Muscle of back (tissue), 3 donors: ENCODE measurements at regions not wholly inside any gene's neighbourhood (a gene's known extent, or its start where the extent isn't known, plus 50 kb on each side); places are given as distances from the start of the nearest gene placed in this dataset.
"Not testable (repeated sequence)": the region's sequence is repeated elsewhere in the genome, so short reads cannot be mapped to it uniquely, and the experiment has no call there.

ENCODE experiments used
- DNase-seq, 3 donors: peaks; one replicate each; pipeline versions ENCODE4 v3.0.0 to v3.0.0-alpha.2; 2013

DNA sequence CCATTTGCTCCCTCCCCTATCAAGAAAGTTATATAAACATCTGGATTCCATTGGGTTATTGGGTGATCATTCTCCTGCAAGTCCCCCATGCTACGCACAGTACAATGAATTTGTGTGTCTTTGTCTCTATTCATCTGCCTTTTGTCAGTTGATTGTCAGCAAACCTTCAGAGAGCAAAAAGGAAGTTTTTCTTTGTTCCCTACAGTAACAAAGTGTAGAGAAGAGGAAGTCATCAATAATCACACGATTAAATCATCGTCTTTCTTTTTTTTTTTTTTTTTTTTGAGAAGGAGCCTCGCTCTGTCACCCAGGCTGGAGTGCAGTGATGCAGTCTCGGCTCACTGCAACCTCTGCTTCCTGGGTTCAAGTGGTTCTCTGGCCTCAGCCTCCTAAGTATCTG is 239.2 kb downstream of the FAM43A start:
- not testable (repeated sequence) for DNase-seq

- no peak for DNase-seq
Observed at GRCh38 chr3:194925614-194926013, 239.9 kb downstream of the FAM43A start.

- DNase-seq: peak in 1 of 3 donors; percentile 52
Observed at GRCh38 chr3:194928227-194928626, 242.5 kb downstream of the FAM43A start.

DNA sequence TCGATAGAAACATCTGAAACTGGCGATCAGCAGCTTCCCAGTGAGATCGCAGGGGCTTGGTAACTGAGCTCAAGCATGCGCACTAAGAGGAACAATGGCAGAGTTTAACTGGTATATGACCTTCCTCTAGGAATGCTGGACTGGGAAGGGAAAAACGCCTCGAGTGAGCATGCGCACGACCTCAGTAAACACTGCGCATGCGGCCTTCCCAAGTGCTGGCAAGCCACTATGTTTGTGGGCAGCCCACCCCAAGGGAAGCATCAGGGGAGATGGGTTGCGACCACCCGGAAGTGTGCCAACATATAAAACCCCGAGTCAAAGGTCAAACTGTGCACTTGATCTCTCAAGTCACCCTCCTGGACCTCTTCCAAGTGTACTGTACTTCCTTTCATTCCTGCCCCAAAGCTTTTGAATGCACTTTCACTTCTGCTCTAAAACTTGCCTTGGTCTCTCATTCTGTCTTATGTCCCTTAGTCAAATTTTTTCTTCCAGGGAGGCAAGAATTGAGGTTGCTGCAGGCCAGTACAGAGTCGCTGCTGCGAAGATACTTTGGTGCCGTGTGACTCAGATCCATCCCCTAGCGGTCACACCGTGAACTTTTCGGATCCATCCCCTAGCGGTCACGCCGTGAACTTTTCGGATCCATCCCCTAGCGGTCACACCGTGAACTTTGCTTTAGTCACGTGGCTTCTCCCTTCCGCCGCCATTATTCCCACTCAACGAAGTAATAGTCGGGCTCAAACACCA is 243.3 kb downstream of the FAM43A start:
- DNase-seq: peak in 1 of 3 donors; percentile 65

GRCh38 chr3:194929578-194929960 is 243.9 kb downstream of the FAM43A start:
- no peak for DNase-seq

GRCh38 chr3:194930377-194931204 is 244.9 kb downstream of the FAM43A start:
- DNase-seq: peak; percentile 74 to 82 (median 74)

DNA sequence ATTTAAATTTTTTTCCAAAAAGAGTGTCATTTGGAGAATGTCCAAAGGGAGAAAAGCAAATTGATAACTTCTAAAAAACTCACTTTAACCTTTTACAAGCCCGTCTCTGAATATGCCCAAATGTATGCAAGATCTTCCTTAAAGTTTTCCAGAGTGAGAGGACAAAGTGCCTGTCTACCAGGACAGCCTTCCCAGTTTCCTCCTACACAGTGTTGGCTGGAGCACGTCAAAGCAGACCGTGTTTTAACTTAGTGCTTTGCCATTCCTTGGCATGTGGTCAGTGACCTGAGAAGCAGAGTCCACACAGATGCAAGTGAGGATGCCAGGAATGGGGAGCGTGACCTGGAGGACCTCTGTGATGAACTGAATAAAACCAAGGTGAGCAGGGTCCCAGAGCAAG is 245.7 kb downstream of the FAM43A start:
- DNase-seq: peak in 1 of 3 donors; percentile 61

GRCh38 chr3:194931865-194932264 is 246.2 kb downstream of the FAM43A start:
- no peak for DNase-seq

- DNase-seq: no peak
Observed at GRCh38 chr3:194933465-194933864, 247.8 kb downstream of the FAM43A start.

DNA sequence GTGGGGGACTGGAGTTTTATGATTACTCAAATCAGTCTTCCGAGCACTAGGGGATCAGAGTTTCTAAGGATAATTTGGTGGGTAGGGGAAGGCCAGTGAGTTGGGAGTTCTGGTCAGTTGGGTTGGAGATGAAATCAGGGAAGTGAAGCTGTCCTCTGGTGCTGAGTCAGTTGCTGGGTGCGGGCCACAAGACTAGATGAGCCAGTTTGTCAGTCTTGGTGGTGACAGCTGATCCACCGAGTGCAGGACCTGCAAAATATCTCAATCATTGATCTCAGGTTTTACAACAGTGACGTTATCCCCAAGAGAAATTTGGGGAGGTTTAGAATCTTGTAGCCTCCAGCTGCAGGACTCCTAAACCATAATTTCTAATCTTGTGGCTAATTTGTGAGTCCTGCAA is 249.4 kb downstream of the FAM43A start:
- no peak for DNase-seq

- DNase-seq: peak in 1 of 3 donors; percentile 52
Observed at GRCh38 chr3:194935632-194936470, 250.2 kb downstream of the FAM43A start.

DNA sequence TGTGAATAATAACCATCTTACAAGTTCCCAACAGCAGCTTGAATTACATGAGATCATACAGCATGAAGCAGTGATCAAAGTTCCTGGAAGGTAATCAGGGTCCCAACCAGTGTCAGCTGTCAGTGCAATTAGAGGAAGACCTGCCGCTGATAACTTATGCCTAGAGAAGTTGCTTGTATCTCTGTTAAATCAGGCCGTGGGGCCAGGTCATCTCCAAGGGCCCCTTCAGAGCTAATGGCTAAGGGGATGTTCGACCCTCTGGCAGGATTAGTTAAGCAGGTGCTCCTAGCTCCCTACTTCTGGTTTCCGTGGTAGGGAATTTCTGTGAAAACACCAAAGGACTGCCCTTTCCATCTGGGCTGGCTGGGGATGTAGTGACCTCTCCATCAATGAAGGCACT is 251.0 kb downstream of the FAM43A start:
- DNase-seq: no peak

GRCh38 chr3:194937144-194937543 is 251.5 kb downstream of the FAM43A start:
- no peak for DNase-seq

- no peak for DNase-seq
Observed at GRCh38 chr3:194937882-194938321, 252.2 kb downstream of the FAM43A start.

DNA sequence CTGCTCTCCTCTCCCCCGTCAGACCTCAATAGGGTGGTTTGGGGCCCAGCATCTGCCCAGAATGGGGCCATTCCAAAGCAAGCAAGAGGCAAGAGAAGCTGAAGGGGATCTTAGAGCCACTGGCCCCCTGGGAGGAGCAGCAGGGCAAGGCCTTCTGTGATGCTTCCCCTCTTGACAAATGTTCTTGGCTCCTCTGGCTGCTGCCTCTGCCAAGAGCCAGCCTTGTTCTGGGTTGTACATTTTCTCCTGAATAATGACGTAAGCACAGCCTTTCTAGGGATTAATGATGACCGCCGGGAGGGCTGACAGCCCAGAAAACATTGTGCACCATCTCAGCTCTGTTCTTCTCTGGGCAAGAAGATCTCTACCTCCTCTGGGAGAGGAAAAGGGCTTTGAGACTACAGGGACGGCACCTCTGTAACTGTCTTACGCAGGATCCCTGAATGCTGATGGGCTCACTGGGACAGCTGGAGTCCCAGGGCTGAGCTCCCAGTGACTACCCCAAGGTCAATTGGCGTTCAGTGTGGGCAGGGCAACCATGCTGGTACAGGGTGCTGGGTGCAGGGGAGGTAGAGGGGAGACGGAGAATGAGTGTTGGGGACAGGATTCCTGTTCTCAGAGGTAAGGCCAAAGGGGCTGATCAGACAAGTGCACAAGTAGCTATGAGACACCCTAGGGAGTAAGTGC is 253.3 kb downstream of the FAM43A start:
- DNase-seq: peak in 1 of 3 donors; percentile 61

- no peak for DNase-seq
Observed at GRCh38 chr3:194939532-194939909, 253.8 kb downstream of the FAM43A start.

DNA sequence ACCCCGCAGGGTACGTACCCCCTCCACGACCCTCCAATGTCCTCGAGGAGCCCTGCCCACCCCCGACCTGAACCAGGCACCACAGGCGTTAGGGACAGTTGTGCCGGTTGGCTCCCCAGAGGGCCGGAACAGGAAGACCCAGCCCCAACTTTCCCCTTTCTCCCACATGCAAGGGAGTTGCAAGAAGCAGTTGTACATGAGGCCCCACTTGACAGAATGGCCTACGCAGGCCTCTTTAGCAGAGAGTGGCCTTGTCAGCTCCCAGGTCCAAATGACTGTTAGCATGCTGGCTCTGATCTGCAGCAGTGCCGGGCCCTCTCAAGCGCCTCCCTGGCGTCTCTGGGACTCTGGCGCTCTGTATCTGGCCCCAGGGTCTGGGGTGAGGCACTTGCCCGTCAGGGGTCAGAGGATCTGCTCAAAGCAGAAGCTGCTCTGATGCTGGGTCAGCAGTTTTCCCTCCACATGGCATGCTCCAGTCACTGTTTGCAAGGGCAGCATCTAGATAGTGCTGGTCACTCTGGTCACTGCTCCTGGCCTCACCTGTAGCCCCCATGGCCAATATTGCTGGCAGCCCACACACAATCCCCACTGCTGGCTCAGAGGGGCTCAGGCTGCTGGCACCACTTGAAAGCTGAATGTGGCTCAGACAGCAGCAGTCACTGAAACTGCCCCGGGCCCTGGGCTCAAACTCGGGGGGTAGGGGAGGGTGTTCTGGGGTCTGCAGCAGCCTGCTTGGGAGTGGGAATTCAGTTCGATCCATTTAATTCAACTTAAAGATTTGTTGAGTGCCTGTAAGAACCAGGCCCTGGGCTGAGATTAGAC is 254.5 kb downstream of the FAM43A start:
- DNase-seq: no peak

- DNase-seq: no peak
Observed at GRCh38 chr3:194941360-194941955, 255.8 kb downstream of the FAM43A start.

DNA sequence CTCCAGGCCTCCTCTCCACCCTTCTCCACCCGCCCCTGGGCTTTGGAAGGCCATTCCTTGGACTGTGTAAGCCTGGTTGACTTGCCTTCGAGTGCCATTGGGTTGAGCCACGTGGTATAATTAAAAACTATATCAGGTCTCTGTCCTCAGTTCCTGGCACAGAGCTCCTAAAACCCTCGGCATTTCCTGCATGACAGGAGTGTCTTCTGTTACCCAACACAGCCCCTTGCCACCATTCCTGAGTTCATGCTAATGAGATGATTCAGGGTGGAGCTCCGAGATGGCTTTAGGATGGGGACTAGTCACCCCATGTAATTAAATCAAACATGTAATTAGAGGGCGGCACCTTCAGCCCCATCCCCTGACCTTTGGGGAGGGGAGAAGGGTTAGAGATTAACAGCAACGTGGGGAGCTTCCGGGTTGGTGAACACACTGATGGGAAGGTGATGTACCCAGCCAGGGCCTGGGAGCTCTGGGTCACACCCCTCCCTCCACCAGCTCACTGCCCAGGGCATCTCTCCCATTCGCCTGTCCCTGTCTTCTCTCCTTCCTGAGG is 256.4 kb downstream of the FAM43A start:
- no peak for DNase-seq

DNA sequence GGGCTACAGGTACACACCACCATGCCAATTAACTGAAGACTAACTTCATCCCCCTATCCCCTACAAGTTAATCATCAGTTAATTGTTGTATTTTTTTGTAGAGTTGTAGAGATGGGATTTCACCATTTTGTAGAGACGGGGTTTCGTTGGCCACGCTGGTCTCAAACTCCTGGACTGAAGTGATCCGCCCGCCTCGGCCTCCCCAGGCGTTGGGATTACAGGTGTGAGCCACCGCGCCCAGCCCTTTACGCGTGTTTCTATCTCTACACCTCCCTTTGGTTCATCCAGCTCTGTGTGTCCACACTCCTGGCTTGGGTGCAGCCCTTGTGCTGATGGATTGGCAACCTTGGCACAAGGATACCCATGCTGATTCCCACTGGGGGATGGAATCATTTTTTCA is 258.8 kb downstream of the FAM43A start:
- DNase-seq: no peak
